OCI-LY7 (cell line): ENCODE measurements at regions not wholly inside any gene's neighbourhood (a gene's known extent, or its start where the extent isn't known, plus 50 kb on each side); places are given as distances from the start of the nearest gene placed in this dataset.

Experiments used
- EZH2phosphoT487 ChIP-seq: fragments of 200-600 bp; sonication (generic); IDR thresholded peaks from 2 replicates; pipeline ENCODE4 v1.6.1; 2018; ENCODE audit warnings: low read depth, borderline replicate concordance, mild to moderate bottlenecking, mixed run types, antibody characterized with exemption, low read length, moderate library complexity, mixed read lengths
- TF ChIP-seq, protein P1 (sequence below): fragments of 200-600 bp; sonication (generic); conservative IDR thresholded peaks from 2 replicates; pipeline ENCODE4 v1.5.1; 2014; ENCODE audit warnings: mild to moderate bottlenecking, antibody characterized with exemption, low read length, moderate library complexity, mixed read lengths

DNA sequence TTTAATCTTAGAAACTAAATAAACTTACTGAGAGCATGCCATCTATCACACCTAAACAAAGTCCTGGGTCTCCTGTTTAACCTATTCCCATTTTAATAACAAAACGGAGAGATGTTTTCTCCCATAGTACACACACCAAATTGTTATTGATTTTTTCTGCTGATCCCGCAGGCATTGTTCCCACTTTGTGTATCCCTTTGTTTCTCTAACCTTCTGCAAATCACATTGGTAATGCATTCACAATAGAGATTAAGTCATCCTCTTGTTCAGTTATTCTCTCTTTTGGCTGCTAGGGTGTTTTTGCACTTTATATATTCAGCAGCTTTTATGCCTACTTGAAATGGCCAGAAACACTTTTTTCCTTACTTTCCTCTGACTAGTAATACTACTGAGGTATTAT lies 1071.9 kb upstream of the CDH2 start:
- TF ChIP-seq, protein P1, sequence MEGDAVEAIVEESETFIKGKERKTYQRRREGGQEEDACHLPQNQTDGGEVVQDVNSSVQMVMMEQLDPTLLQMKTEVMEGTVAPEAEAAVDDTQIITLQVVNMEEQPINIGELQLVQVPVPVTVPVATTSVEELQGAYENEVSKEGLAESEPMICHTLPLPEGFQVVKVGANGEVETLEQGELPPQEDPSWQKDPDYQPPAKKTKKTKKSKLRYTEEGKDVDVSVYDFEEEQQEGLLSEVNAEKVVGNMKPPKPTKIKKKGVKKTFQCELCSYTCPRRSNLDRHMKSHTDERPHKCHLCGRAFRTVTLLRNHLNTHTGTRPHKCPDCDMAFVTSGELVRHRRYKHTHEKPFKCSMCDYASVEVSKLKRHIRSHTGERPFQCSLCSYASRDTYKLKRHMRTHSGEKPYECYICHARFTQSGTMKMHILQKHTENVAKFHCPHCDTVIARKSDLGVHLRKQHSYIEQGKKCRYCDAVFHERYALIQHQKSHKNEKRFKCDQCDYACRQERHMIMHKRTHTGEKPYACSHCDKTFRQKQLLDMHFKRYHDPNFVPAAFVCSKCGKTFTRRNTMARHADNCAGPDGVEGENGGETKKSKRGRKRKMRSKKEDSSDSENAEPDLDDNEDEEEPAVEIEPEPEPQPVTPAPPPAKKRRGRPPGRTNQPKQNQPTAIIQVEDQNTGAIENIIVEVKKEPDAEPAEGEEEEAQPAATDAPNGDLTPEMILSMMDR = no peak
- no peak for TF ChIP-seq EZH2phosphoT487
